GM18517 (cell line): ENCODE measurements at regions not wholly inside any gene's neighbourhood (a gene's known extent, or its start where the extent isn't known, plus 50 kb on each side); places are given as distances from the start of the nearest gene placed in this dataset.

Source experiments
- ATAC-seq: cut with Tn5 transposase; IDR thresholded peaks from one replicate; pipeline ENCODE4 v1.9.1; 2021; ENCODE audit warnings: mild to moderate bottlenecking, moderate library complexity; ENCODE audit not compliant: unreplicated experiment

- no peak for ATAC-seq
Observed at GRCh38 chr1:34476371-34476770, 278.5 kb upstream of the GJB5 start.

- ATAC-seq: no peak
Observed at GRCh38 chr1:34477632-34478141, 277.2 kb upstream of the GJB5 start.

GRCh38 chr1:34478515-34479076 is 276.3 kb upstream of the GJB5 start:
- no peak for ATAC-seq

GRCh38 chr1:34479731-34480130 is 275.1 kb upstream of the GJB5 start:
- no peak for ATAC-seq

GRCh38 chr1:34488080-34488708 is 266.7 kb upstream of the GJB5 start:
- no peak for ATAC-seq

GRCh38 chr1:34500451-34500850 is 254.4 kb upstream of the GJB5 start:
- ATAC-seq: no peak

GRCh38 chr1:34511802-34512201 is 243.0 kb upstream of the GJB5 start:
- no peak for ATAC-seq

- no peak for ATAC-seq
Observed at GRCh38 chr1:34518146-34518699, 236.6 kb upstream of the GJB5 start.

- no peak for ATAC-seq
Observed at GRCh38 chr1:34520111-34520510, 234.7 kb upstream of the GJB5 start.

GRCh38 chr1:34524783-34525182 is 230.1 kb upstream of the GJB5 start:
- no peak for ATAC-seq

- ATAC-seq: peak; percentile 69
Observed at GRCh38 chr1:34529935-34530859, 224.7 kb upstream of the GJB5 start.

- no peak for ATAC-seq
Observed at GRCh38 chr1:34532113-34532512, 222.7 kb upstream of the GJB5 start.

- ATAC-seq: no peak
Observed at GRCh38 chr1:34538481-34538880, 216.4 kb upstream of the GJB5 start.

GRCh38 chr1:34547046-34547674 is 207.7 kb upstream of the GJB5 start:
- no peak for ATAC-seq

- no peak for ATAC-seq
Observed at GRCh38 chr1:34549199-34549598, 205.6 kb upstream of the GJB5 start.

- ATAC-seq: no peak
Observed at GRCh38 chr1:34578306-34578705, 176.5 kb upstream of the GJB5 start.

- no peak for ATAC-seq
Observed at GRCh38 chr1:34582356-34582755, 172.5 kb upstream of the GJB5 start.

- no peak for ATAC-seq
Observed at GRCh38 chr1:34587761-34588160, 167.1 kb upstream of the GJB5 start.

GRCh38 chr1:34590211-34590623 is 164.6 kb upstream of the GJB5 start:
- no peak for ATAC-seq

GRCh38 chr1:34591751-34592629 is 162.9 kb upstream of the GJB5 start:
- no peak for ATAC-seq
